SHP77 treated with DMSO at 0.1 percent for 48 hours (cell line): ENCODE measurements at regions not wholly inside any gene's neighbourhood (a gene's known extent, or its start where the extent isn't known, plus 50 kb on each side); places are given as distances from the start of the nearest gene placed in this dataset.
A peak's percentile ranks its signal among the peaks of the same experiment; 100 is the strongest.
"Not testable (repeated sequence)": the region's sequence is repeated elsewhere in the genome, so short reads cannot be mapped to it uniquely, and the experiment has no call there.

Source experiments
- DNase-seq: peaks from one replicate; lab custom pipeline; 2025; lab: John Stamatoyannopoulos, UW

DNA sequence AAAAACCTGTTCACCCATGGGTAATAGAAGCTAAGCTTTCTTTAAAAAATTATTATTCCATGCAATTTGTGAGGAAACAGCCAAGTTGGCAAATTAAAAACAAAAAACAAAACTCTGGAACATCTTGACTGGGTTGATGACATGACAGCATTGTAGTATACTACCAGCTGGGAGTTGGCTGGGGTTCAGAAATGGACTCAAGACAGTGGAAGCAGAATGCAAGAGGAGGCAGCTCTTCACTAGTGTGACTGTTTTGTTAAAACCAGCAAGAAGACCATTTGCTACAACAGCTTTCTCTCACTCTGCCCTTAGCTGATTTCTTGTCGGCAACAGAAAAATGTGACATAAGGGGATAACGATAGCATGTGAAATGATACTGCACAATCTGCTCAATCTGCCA lies 1298.9 kb upstream of the ADGRL4 start:
- DNase-seq = no peak

DNA sequence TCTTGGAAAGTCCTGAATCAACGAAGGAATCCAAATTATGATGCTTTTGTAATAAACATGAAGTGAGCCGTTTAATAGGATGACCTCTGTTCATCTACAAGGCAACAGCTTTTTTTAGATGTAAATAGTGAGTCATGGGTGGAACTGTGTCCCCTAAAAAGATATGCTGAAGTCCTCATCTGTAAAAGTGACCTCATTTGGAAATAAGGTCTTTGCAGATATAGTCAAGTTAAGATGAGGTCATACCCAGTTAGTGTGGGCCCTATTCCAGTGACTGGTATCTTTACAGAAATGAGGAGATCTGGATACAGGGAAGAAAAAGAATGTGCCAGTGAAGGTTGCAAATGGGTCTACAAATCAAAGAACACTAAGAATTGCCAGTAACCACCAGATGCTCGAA lies 1287.3 kb upstream of the ADGRL4 start:
- no peak for DNase-seq

DNA sequence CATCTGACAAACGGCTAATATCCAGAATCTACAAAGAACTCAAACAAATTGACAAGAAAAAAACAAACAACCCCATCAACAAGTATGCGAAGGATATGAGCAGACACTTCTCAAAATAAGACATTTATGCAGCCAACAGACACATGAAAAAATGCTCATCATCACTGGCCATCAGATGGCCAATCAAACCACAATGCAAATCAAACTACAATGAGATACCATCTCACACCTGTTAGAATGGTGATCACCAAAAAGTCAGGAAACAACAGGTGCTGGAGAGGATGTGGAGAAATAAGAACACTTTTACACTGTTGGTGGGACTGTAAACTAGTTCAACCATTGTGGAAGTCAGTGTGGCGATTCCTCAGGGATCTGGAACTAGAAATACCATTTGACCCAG lies 1282.2 kb upstream of the ADGRL4 start:
- DNase-seq = not testable (repeated sequence)

DNA sequence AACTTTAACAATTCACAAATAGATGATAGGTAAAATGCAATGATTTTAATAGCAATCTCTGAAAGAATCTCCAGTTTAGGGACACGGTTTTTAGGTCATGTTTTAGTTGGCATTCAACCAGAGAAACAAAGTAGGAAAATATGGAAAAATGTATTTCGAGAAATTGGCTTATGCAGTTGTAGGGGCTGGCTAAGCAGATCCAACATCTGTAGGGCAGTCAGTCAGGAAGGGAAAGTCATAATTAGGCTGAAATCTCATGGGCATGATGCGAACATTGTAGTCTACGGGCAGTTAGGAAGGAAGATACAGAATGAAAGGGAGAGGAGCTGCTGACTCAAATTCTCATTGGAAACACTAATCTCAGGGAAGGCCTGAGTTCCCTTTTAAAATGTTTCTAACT lies 1276.0 kb upstream of the ADGRL4 start:
- no peak for DNase-seq

DNA sequence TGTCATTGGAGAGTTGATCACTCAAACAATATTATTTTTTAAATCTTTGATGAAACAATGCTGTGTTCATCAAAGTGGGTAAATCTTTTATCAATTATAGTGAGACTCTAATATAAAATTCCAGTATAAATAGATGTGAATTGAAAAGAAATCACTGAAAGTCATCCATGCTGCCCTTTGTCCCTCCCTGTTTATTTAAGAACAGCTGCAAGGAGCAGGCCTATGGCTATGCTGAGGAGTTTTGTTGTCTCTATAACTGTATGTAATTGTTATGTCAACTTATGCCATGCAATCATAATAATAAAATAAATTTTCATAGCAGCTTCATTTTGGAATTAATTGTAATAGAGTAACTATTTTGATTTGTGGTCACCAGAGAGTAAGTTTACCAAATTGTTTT lies 1272.4 kb upstream of the ADGRL4 start:
- DNase-seq = peak; percentile 7

DNA sequence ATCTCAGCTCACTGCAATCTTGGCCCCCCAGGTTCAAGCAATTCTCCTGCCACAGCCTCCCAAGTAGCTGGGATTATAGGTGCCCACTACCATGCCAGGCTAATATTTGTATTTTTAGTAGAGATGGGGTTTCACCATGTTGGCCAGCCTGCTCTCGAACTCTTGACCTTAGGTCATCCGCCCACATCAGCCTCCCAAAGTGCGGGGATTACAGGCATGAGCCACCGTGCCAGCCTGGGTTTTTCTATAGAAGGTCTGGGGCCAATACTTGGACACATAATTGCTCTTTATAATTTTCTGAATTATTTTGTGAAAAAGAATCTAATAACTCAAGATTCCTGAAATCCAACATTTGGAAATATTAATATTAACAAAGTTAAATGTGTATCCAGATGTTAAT lies 1267.7 kb upstream of the ADGRL4 start:
- no peak for DNase-seq

DNA sequence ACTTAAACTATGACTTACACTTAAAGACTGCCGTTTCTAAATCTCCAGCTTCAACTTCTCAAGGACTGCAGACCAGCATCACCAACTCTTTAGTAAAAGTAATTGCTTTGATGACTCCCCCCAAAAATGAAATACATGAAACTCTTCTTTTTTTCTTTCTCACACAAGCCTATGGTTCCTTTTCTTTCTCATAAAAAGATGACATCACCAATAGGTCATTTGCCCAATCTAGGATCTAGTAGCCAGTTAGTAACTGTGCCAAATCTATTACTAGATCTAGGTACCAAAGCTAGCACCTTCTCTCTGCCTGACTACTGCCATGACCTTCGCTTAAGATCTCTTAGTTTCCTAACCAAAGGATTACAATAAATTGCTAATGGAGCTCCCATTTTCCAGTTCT lies 1266.0 kb upstream of the ADGRL4 start:
- no peak for DNase-seq

DNA sequence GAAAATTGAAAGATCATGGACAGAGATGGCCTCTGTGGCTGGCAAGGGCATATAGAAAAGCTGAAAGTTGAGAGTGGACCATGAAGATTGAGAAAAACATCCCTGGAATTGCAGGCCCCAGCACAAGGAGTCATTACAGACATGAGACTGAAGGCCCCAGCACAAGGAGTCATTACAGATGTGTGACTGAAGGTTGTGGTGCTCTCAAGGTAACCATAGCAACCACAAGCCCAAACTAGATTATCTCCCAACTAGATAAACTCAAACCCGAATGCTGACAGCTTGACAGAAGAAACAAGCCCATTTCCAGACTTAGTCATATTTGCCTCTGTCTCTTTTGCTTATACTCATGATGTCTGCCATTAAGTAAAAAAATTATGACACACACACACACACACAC lies 1252.1 kb upstream of the ADGRL4 start:
- no peak for DNase-seq

DNA sequence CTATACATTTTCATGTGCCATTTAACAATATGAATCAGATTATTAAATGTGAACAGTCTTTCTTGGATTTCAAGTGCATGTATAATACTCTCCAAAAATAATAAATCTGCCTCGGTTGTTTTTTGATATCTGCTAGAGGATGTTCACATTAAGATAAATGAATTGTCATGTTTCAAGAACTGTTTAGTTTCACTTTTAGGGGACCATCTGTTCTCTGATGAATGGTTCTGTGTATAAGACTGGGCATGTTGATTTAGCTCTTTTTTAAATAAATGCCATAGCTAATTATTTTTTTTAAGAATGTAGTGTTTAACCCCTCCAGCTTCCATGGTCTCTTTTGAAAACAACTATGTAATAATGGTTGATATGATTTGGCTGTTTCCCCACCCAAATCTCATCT lies 1245.1 kb upstream of the ADGRL4 start:
- DNase-seq = no peak

DNA sequence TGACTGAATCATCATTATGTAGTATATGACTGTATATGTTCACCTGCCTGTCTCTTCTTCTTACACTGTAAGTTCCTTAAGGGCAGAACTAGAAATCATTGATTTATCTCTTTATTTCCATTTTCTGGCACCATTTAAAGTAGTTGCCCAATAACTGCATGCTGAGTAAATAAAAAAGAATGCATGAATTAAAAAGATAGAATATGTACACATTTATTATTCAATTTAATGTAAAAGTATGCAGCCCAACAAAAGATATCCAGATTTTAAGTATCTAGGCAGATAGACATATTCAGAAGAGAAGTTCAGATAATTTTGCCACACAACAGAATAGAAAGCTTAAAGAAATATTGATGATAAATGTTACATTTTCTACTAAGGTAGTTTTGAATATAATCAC lies 1244.6 kb upstream of the ADGRL4 start:
- no peak for DNase-seq

DNA sequence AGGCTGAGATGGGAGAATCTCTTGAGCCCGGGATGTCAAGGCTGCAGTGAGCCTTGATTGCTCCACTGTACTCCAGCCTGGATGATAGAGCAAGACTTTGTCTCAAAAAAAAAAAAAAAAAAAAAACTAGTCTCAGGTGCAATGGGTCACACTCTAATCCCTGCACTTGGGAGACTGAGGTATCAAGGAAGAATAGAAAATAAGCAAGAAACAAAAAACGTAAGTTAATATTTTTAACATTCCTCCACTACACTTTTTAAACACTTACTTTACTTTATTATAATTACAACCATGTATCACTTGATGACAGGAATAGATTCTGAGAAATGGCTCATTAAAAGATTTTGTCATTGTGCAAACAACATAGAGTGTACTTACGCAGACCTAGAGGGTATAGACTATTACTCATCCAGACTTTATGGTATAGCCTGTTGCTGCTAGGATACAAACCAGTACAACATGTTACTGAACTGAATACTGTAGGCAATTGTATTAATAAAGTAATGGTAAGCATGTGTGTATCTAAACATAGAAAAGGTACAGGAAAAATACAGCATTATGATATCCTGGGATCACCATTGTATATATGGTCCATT lies 1244.1 kb upstream of the ADGRL4 start:
- DNase-seq = no peak

DNA sequence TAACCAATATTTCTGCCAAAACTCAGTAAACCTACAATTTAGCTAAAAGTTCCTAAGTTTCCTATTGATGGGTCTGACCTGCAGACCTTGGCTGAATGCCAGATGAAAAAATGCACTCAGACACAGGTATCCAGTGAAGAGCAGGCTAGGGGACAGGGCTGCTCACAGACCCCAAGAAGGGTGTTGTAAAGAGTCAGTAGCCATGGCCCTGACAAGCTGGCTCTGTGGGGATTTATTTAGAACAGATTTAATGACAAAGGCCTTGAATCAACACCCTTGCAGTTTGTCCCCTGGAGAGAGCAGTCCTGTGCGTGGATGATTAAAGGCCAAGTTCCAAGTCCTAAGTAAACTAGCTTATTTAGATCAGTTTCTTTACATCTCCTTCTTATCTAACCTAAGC lies 1243.2 kb upstream of the ADGRL4 start:
- DNase-seq = no peak

DNA sequence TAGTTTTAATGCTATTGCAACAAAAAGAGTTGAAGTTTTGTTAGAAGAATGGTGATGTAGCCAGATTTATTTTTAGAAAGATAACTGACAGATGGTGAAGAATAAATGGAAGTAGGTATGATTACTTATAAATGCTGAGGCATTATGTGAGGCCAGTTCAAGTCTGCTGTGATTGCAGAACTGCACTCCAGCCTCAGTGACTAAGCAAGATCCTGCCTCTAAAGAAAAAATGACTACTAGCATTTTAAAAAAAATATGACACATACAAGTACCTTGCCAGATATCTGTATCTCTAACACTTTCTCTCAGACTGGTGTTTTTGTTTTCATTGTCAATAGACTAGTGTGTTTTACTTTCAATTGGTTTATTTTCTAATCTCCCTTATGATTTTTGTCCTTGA lies 1242.4 kb upstream of the ADGRL4 start:
- DNase-seq = no peak

DNA sequence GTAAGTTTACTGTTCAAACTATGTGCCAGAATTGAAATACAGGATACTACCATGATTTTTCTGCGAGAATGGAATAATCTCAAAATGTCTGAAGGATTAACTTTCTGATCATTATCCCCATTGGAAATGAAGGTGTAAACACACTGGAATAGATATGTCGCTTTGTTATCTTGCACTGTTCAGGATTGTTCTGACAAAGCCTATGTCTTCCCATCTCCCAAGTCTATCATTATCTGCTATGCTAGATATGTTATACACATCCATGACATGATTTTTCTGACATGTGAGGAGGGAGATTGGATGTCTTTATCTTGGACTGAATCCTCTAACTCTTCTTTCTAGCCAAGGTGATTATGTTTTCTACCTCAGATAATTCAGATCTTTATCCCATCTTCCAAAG lies 1239.3 kb upstream of the ADGRL4 start:
- DNase-seq = no peak

DNA sequence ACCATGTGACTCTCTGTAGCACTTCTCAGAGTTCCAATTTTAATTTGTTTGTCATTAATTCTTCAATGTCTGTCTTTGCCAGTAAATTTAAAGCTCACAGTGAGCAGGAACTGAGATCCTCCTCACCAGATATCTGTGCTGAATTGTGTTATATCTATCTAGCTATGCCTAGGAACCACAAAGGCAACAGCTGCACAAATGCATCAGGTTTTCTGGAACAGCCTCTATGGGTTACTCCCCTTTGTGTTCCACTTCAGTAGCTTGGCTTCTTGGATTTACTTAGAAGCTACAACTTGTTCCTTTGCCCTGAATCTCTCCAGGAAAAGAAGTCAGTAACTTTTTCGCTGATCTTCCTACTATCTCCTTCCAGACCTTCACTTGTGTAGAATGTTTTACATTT lies 1237.8 kb upstream of the ADGRL4 start:
- no peak for DNase-seq

DNA sequence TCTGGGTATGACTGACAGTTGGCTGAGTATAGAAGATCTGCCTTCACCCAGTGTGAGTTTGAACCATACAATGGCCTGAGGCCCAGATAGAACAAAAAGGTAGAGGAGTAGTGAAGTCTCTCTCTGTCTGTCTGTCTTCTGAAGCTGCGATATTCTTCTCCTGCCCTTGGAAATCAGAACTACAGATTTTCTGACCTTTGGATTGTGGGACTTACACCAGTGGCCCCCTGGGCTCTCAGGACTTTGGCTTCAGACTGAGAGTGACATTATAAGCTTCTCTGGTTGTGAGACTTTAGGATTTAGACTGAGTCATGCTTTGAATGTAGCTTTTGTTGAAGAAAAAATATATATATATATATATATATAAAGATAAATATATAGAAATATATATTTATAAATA lies 1235.0 kb upstream of the ADGRL4 start:
- DNase-seq = no peak

DNA sequence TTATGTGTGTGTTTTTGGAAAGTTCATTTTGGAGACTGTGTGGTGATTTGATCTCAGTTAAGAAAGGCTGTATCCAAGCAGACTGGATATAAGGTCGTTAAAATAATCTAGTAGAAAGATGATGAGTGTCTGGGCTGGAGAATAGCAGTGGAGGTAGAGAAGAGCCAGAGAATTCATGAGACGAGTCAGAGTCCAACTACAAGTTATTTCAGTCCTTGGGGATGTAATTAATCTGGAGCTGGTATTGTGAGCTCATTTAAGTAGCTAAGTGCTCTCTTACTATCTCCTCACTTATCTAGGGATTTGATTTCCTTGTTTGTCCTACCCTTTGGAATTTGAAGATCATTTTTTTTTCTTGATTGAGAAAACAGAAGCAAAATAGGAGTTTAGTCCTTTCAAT lies 1219.0 kb upstream of the ADGRL4 start:
- no peak for DNase-seq

DNA sequence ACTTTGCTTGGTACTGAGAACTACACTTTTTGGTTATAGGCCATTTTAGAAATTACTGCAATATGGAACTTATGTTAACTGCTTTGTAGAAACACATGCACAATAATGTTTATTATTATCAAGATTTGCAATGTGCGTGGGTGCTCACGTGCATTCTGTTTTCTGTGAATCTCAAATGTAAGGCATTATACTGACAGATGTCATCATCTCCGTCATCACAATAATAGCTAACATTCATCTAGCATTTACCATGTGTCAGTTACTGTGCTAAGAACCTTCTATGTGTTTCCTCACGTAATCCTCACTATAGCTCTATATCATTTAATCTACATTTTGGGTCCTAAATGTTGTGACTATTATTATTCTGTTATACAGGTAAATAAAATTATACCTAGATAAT lies 1214.8 kb upstream of the ADGRL4 start:
- no peak for DNase-seq

DNA sequence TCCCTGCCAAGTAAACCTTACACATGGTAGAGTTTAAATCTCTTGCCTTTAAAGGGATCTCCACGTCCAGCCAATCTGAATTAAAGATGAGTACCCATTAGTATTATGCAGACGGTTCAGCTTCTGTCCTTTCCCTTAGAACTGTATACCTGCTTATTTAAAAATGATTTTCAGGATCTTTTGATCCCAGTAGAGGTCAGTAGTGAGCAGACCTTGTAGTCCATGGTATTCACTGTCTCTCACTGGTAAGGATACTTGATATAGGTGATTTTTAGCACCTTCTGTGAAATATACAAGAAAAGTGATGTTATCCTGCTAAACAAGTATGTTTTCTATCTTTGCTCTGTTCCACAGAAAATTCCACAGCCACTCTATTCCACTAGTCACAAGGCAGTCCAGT lies 1211.6 kb upstream of the ADGRL4 start:
- DNase-seq = peak; percentile 39

DNA sequence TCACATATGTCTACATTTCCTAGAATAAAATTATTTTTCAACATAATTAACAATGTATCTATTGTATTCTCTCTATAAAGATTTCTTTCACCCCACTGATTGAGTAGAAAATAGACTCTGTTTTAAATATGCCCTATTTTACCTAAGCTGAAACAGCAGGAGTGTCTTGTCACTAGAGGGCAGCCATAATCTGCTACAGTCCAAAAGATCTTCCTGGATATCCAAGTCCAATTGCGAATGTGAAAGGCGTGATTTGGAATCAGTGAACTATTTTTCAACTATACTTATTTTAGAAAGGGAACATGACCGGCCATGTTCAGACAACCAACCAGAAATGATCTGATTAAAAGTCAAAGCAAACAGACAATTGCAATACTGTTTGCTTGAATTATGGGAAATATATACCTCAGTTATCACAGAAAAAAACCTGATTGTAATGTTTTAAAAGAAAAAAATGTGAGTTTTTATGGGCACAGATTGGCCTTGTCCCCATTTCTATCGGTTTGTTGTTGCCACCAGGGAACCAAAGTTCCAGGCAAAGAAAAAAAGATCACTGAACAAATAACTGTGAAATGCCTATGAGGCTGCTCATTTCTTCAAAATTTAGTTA lies 1211.0 kb upstream of the ADGRL4 start:
- peak; percentile 50 for DNase-seq

DNA sequence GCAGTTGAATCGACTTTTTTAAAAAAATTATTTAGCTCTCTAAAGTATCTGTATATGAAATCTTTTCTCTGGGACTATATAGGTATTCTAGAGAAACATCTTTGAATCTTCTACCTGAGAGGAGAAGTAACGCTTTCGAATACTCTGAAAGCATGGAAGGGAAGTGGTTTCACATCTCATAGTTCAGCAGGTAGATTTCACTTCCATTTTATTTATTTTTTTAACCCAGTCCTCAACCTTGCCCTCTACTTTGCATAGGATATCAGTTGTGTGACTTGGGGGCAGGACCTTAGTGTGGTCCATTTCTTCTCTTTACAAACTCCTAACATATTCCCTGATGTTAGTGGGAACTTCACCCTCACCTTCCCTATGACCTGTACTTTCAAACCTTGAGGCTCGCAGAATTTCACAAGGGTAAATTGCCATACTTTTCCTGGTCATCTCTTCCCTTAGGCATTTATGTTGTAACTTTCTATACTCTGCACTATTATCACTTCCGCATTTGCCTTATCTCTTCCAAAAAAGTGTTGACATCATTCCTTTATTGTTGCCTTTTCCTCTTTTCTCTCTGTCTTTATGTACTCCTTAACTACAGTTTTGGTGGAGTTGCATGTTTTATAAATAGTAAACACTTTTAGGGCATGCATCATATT lies 1208.5 kb upstream of the ADGRL4 start:
- no peak for DNase-seq

DNA sequence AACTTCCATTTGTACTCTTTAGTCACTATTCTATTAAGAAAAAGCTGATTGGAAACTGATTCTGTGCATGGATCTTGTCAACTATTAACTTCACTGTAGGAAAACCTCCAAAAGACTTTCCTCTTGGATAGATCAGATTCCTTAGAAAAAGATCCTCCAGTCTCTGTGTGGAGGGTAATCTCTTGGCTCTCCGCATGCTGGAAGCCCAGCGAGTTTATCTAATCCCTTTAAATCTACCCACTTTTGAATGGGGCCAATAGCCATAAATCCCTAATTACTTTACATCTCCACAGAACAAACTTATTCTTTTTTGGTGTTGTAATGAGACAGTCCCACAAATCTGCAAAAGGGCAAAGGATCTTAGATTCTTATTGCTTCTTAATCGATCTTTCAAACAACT lies 1206.4 kb upstream of the ADGRL4 start:
- DNase-seq = no peak

DNA sequence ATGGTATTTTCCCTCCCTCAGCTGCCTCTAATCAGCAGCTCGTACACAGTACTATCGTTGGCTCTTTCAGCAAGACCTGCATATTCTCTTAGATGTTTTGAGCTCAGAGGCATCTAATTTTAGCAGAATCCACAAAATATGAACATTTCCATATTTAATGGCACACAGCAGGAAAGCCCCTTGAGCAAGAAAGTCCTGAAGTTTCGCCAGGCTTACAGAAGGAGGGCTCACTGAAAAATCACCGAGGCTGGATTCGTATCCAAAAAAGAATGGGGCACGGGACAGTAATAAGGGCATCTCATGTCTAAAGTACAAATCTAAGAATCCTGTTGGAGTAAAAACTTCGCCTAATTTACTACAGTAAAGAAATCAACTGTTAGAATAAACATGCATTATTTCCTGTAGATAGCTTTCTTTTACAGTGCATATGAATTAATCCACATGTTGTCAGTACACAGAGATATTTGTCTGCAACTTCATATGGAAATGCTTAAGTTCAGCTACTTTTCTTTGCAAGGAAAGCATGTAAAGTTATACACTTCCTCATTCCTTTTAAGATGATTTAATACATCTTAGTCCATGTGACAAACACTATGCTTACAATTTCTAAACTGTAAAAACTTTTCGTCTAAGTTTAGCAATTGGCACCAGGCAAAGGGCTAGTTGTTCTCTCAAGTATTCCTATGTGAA lies 1205.3 kb upstream of the ADGRL4 start:
- DNase-seq = no peak
